Loucy (cell line): ENCODE measurements at regions not wholly inside any gene's neighbourhood (a gene's known extent, or its start where the extent isn't known, plus 50 kb on each side); places are given as distances from the start of the nearest gene placed in this dataset.

Experiments used
- EZH2phosphoT487 ChIP-seq: fragments of 200-600 bp; IDR thresholded peaks from 2 replicates; pipeline ENCODE4 v1.6.1; 2018; ENCODE audit warnings: antibody characterized with exemption, mild to moderate bottlenecking, moderate library complexity, borderline replicate concordance
- TF ChIP-seq, protein P1 (sequence below): fragments of 200-600 bp; sonication (generic); conservative IDR thresholded peaks from 2 replicates; pipeline ENCODE4 v1.5.1; 2014; ENCODE audit warnings: mild to moderate bottlenecking, antibody characterized with exemption, low read length

DNA sequence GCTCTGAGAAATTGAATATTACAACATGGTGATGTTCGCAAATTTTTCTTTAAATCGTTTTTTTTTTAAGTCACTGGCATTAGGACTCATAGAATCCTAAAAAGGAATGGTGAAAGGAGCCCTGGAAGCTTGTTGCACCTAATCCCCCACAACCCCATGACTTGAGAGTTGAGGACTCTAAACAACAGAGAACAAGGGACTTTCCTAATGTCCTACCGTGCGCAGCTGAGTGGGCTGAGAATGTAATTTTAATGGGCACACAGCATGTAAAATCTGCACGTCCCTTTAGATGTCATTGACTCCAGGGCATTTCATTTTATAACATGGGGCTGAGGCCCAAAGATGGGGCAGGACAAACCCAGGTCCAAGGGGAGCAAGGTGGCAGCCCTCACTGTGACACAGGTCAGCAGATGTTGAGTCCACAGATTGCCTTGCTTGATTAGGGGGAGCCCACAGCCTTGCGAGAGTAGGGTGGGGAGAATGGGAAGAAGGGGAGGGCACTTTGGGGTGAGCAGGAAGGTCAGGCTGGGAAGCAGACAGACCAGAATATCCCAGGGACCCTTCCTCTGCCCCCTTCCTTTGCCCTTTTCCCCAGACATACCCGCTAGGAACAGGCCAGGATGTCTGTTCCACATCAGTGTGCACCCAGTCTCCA, 208.4 kb upstream of the ZMIZ1 start:
- TF ChIP-seq, protein P1, sequence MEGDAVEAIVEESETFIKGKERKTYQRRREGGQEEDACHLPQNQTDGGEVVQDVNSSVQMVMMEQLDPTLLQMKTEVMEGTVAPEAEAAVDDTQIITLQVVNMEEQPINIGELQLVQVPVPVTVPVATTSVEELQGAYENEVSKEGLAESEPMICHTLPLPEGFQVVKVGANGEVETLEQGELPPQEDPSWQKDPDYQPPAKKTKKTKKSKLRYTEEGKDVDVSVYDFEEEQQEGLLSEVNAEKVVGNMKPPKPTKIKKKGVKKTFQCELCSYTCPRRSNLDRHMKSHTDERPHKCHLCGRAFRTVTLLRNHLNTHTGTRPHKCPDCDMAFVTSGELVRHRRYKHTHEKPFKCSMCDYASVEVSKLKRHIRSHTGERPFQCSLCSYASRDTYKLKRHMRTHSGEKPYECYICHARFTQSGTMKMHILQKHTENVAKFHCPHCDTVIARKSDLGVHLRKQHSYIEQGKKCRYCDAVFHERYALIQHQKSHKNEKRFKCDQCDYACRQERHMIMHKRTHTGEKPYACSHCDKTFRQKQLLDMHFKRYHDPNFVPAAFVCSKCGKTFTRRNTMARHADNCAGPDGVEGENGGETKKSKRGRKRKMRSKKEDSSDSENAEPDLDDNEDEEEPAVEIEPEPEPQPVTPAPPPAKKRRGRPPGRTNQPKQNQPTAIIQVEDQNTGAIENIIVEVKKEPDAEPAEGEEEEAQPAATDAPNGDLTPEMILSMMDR: no peak
- TF ChIP-seq EZH2phosphoT487: no peak
